BJ (cell line): ENCODE measurements at regions not wholly inside any gene's neighbourhood (a gene's known extent, or its start where the extent isn't known, plus 50 kb on each side); places are given as distances from the start of the nearest gene placed in this dataset.

ENCODE experiments used
- CTCF ChIA-PET: fragments of 350-600 bp; formaldehyde crosslinking; extraction: SDS; loops from one replicate; lab custom pipeline; 2021; ENCODE audit warnings: antibody characterized with exemption, inconsistent platforms; lab: Yijun Ruan, JAX
- POLR2A ChIA-PET: fragments of 300-600 bp; sonication (Branson Sonifier 250); formaldehyde crosslinking; extraction: SDS; loops from one replicate; lab custom pipeline; 2021; ENCODE audit warnings: antibody characterized with exemption; lab: Charles Lee
- DNase-seq: peaks from one replicate; pipeline ENCODE4 v3.0.0-alpha.2; 2011; ENCODE audit warnings: low read depth
- H3K27me3 ChIP-seq: 2 replicates; pipeline ENCODE4 v1.6.0; 2011; ENCODE audit warnings: low read length; ENCODE audit not compliant: control insufficient read depth, insufficient read depth
- H3K36me3 ChIP-seq: 2 replicates; pipeline ENCODE4 v1.5.1; 2011; ENCODE audit warnings: low read length; ENCODE audit not compliant: control insufficient read depth, insufficient read depth
- H3K4me3 ChIP-seq: 2 replicates; pipeline ENCODE4 v1.5.1; 2011; ENCODE audit warnings: low read depth, mild to moderate bottlenecking, control low read depth, low read length
- CTCF ChIP-seq: IDR thresholded peaks from 2 replicates; pipeline ENCODE4 v1.5.1; 2011; ENCODE audit warnings: low read depth, mild to moderate bottlenecking, control low read depth, inconsistent platforms, low read length, moderate library complexity; ENCODE audit not compliant: insufficient read depth

GRCh38 chr1:34290831-34291230 lies 114.1 kb downstream of the C1orf94 start:
- H3K36me3 ChIP-seq: no peaks in the 10 kb centered on the region
- no peaks in the 10 kb centered on the region for H3K27me3 ChIP-seq
- ChIA-PET CTCF (no interaction called here), POLR2A (no interaction called here)
- no peak for TF ChIP-seq CTCF
- no peak overlapping the region for H3K4me3 ChIP-seq
- DNase-seq: no peak

- TF ChIP-seq CTCF: no peak
- POLR2A ChIA-PET: no interaction called here
- no peaks in the 10 kb centered on the region for H3K36me3 ChIP-seq
- H3K4me3 ChIP-seq: no peak overlapping the region
- no peak for DNase-seq
- CTCF ChIA-PET: no interaction called here
- no peaks in the 10 kb centered on the region for H3K27me3 ChIP-seq
Measured at GRCh38 chr1:34292472-34292871, 115.8 kb downstream of the C1orf94 start.

GRCh38 chr1:34296059-34296458 lies 119.4 kb downstream of the C1orf94 start:
- Histone ChIP-seq H3K4me3 (no peak overlapping the region), H3K36me3 (no peaks in the 10 kb centered on the region), H3K27me3 (no peaks in the 10 kb centered on the region)
- CTCF ChIA-PET: no interaction called here
- no peak for TF ChIP-seq CTCF
- POLR2A ChIA-PET: no interaction called here
- DNase-seq: no peak

GRCh38 chr1:34302798-34303197 lies 126.1 kb downstream of the C1orf94 start:
- Histone ChIP-seq H3K27me3 (no peaks in the 10 kb centered on the region), H3K36me3 (no peaks in the 10 kb centered on the region), H3K4me3 (no peak overlapping the region)
- no peak for TF ChIP-seq CTCF
- DNase-seq: no peak
- ChIA-PET CTCF (no interaction called here), POLR2A (no interaction called here)

- no peak for DNase-seq
- H3K4me3 ChIP-seq: no peak overlapping the region
- TF ChIP-seq CTCF: no peak
- no peaks in the 10 kb centered on the region for H3K27me3 ChIP-seq
- POLR2A ChIA-PET: no interaction called here
- no peaks in the 10 kb centered on the region for H3K36me3 ChIP-seq
- CTCF ChIA-PET: no interaction called here
Measured at GRCh38 chr1:34303218-34303617, 126.5 kb downstream of the C1orf94 start.
